ENCODE measurements at regions not wholly inside any gene's neighbourhood (a gene's known extent, or its start where the extent isn't known, plus 50 kb on each side); places are given as distances from the start of the nearest gene placed in this dataset.

GRCh38 chr6:14448246-14448645, 330.7 kb downstream of the CD83 start:
- no peak overlapping the region for H3K4me3 ChIP-seq (ENCODE audit: low read length)
- peak; percentile 24 for DNase-seq (ENCODE audit: low read depth)

DNA sequence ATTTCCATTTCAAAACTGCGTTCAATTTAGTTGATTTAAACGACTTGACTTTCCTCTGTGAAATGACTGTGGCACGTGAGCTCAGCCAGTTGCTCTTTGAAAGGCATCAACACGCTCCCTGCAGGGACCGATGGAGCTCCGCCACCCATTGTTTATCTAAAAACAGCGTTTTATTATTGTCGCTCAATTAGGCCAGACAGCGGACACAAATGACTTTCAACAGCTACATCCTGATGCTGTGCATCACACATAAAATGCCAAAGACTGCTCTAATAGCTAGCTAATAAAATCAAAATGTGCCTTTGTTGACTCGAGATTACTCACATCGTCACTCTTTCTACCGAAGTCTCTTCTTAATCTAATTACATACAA, 332.5 kb downstream of the CD83 start:
- H3K4me3 ChIP-seq (ENCODE audit: low read length) = no peak overlapping the region
- TF ChIP-seq, protein P1, sequence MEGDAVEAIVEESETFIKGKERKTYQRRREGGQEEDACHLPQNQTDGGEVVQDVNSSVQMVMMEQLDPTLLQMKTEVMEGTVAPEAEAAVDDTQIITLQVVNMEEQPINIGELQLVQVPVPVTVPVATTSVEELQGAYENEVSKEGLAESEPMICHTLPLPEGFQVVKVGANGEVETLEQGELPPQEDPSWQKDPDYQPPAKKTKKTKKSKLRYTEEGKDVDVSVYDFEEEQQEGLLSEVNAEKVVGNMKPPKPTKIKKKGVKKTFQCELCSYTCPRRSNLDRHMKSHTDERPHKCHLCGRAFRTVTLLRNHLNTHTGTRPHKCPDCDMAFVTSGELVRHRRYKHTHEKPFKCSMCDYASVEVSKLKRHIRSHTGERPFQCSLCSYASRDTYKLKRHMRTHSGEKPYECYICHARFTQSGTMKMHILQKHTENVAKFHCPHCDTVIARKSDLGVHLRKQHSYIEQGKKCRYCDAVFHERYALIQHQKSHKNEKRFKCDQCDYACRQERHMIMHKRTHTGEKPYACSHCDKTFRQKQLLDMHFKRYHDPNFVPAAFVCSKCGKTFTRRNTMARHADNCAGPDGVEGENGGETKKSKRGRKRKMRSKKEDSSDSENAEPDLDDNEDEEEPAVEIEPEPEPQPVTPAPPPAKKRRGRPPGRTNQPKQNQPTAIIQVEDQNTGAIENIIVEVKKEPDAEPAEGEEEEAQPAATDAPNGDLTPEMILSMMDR (IDR thresholded peaks at IDR 0.05; ENCODE audit: insufficient read depth, low read depth, low read length, missing control alignments) = no peak
- DNase-seq (ENCODE audit: low read depth) = no peak

More at GRCh38 chr6:14448246-14448645, 330.7 kb downstream of the CD83 start:
- TF ChIP-seq, protein P1 (IDR thresholded peaks at IDR 0.05; ENCODE audit: insufficient read depth, low read depth, low read length, missing control alignments) = no peak

DNA sequence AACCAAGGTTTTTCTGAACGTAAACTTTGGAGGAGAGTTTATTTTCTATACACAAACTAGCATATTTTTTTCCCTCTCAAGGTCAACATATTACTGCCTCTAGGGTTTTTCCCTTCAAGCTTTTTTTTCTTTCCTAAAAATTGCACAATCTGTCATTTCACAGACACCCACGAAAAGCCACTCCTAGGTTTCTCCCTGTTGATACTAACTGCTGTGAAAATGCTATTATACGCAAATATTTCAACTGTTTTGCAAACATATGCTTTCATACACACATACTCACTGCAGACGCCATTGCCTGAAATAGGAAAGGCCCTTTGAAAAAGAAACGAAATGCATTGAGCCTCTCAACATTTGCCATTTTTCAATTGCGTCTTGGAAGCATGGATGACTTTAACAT, 333.0 kb downstream of the CD83 start:
- TF ChIP-seq, protein P1 (IDR thresholded peaks at IDR 0.05; ENCODE audit: insufficient read depth, low read depth, low read length, missing control alignments) = no peak

GRCh38 chr6:14451594-14452374, 334.2 kb downstream of the CD83 start:
- TF ChIP-seq, protein P1 (IDR thresholded peaks at IDR 0.05; ENCODE audit: insufficient read depth, low read depth, low read length, missing control alignments) = no peak
- H3K4me3 ChIP-seq (ENCODE audit: low read length) = no peak overlapping the region
- DNase-seq (ENCODE audit: low read depth) = no peak

More for the DNA sequence above, 333.0 kb downstream of the CD83 start:
- no peak for DNase-seq (ENCODE audit: low read depth)
- no peak overlapping the region for H3K4me3 ChIP-seq (ENCODE audit: low read length)

- no peak for DNase-seq (ENCODE audit: low read depth)
- no peak overlapping the region for H3K4me3 ChIP-seq (ENCODE audit: low read length)
- TF ChIP-seq, protein P1 (IDR thresholded peaks at IDR 0.05; ENCODE audit: insufficient read depth, low read depth, low read length, missing control alignments) = no peak
Measured at GRCh38 chr6:14452567-14453527, 335.3 kb downstream of the CD83 start.

GRCh38 chr6:14453712-14454472, 336.3 kb downstream of the CD83 start:
- H3K4me3 ChIP-seq (ENCODE audit: low read length) = no peak overlapping the region
- no peak for DNase-seq (ENCODE audit: low read depth)
- TF ChIP-seq, protein P1 (IDR thresholded peaks at IDR 0.05; ENCODE audit: insufficient read depth, low read depth, low read length, missing control alignments) = no peak
